ENCODE measurements at regions not wholly inside any gene's neighbourhood (a gene's known extent, or its start where the extent isn't known, plus 50 kb on each side); places are given as distances from the start of the nearest gene placed in this dataset.

GRCh38 chr2:105634198-105634597 is 110.5 kb upstream of the NCK2 start:
- no peak for TF ChIP-seq RXRA (IDR thresholded peaks at IDR 0.05; ENCODE audit: borderline replicate concordance, low read depth)
- no peak for TF ChIP-seq MAX (IDR thresholded peaks at IDR 0.05; ENCODE audit: low read depth)
- TF ChIP-seq POLR2AphosphoS5 (IDR thresholded peaks at IDR 0.05; ENCODE audit: low read depth, low read length) = no peak
- no peak for TF ChIP-seq CTCF (IDR thresholded peaks at IDR 0.05)
- TF ChIP-seq NFIC (IDR thresholded peaks at IDR 0.05; ENCODE audit: borderline replicate concordance) = no peak

All from SK-N-SH (cell line).